DOHH2 (cell line): ENCODE measurements at regions not wholly inside any gene's neighbourhood (a gene's known extent, or its start where the extent isn't known, plus 50 kb on each side); places are given as distances from the start of the nearest gene placed in this dataset.

Experiments used
- H3F3A ChIP-seq: fragments of 200-600 bp; sonication (generic), shearing (Covaris generic); 2 replicates; pipeline ENCODE4 v1.6.0; 2016; ENCODE audit warnings: antibody characterized with exemption, mild to moderate bottlenecking; ENCODE audit not compliant: control insufficient read depth, insufficient read depth
- H3K27ac ChIP-seq: fragments of 200-600 bp; sonication (generic); 2 replicates; pipeline ENCODE4 v1.5.1; 2014; ENCODE audit warnings: low read depth, mild to moderate bottlenecking, low read length, moderate library complexity
- H3K27me3 ChIP-seq: fragments of 200-600 bp; sonication (generic); 2 replicates; pipeline ENCODE4 v1.6.1; 2014; ENCODE audit warnings: mild to moderate bottlenecking, low read length, mixed read lengths; ENCODE audit not compliant: control insufficient read depth
- H3K36me3 ChIP-seq: fragments of 200-600 bp; sonication (generic); 2 replicates; pipeline ENCODE4 v1.6.1; 2014; ENCODE audit warnings: mild to moderate bottlenecking, low read length, moderate library complexity, mixed read lengths; ENCODE audit not compliant: control insufficient read depth
- H3K4me1 ChIP-seq: fragments of 200-600 bp; sonication (generic); 2 replicates; pipeline ENCODE4 v1.6.1; 2014; ENCODE audit warnings: mild to moderate bottlenecking, low read length, mixed read lengths; ENCODE audit not compliant: control insufficient read depth
- H3K4me2 ChIP-seq: fragments of 200-600 bp; sonication (generic); 2 replicates; pipeline ENCODE4 v1.6.0; 2014; ENCODE audit warnings: mild to moderate bottlenecking, low read length, moderate library complexity
- H3K4me3 ChIP-seq: fragments of 200-600 bp; sonication (generic); 2 replicates; pipeline ENCODE4 v1.5.1; 2014; ENCODE audit warnings: mild to moderate bottlenecking, low read length, mixed read lengths
- H3K79me2 ChIP-seq: fragments of 200-600 bp; sonication (generic); 2 replicates; pipeline ENCODE4 v1.6.1; 2014; ENCODE audit warnings: mild to moderate bottlenecking, low read length, mixed read lengths; ENCODE audit not compliant: control insufficient read depth
- H3K9me2 ChIP-seq: fragments of 200-600 bp; sonication (generic); replicated peaks from 2 replicates; pipeline ENCODE4 v1.6.1; 2014; ENCODE audit warnings: mild to moderate bottlenecking, low read length, mixed read lengths; ENCODE audit not compliant: control insufficient read depth
- H3K9me3 ChIP-seq: fragments of 200-600 bp; sonication (generic); 2 replicates; pipeline ENCODE4 v1.6.1; 2014; ENCODE audit warnings: antibody characterized with exemption, low read length, mixed read lengths; ENCODE audit not compliant: control insufficient read depth, insufficient read depth
- H4K20me1 ChIP-seq: fragments of 200-600 bp; sonication (generic); 2 replicates; pipeline ENCODE4 v1.6.0; 2014; ENCODE audit warnings: low read depth, mild to moderate bottlenecking, antibody characterized with exemption, low read length, moderate library complexity; ENCODE audit not compliant: control insufficient read depth, insufficient read depth
- EZH2phosphoT487 ChIP-seq: fragments of 200-600 bp; sonication (generic); IDR thresholded peaks from 2 replicates; pipeline ENCODE4 v1.6.1; 2017; ENCODE audit warnings: borderline replicate concordance, mild to moderate bottlenecking, antibody characterized with exemption, low read length, moderate library complexity, mixed read lengths
- TF ChIP-seq, protein P1 (sequence below): fragments of 200-600 bp; sonication (generic); IDR thresholded peaks from one replicate; pipeline ENCODE4 v1.5.1; 2014; ENCODE audit warnings: antibody characterized with exemption, mild to moderate bottlenecking, low read depth, low read length; ENCODE audit not compliant: poor library complexity, severe bottlenecking

DNA sequence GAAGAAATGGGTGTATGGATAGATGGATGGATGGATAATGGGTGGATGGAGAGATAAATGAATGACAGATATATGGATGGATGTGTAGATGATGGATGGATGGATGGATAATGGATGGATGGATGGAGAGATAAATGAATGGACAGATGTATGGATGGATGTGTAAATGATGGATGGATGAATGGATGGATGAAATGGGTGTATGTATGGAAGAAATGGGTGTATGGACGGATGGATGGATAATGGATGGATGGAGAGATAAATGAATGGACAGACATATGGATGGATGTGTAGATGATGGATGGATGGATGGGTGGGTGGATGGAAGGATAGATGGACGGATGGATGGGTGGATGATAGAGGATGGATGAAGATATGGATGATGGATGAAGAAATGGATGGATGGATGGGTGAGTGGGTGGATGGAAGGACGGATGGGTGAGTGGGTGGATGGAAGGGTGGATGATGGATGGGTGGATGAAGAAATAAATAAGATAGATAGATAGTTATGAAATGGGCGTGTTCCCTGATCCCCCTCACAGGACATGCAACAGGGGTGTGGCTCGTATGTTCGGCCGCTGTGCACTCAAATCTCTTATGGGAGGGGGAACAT is 91.1 kb upstream of the NKX1-1 start:
- H3K4me3 ChIP-seq, result no peak overlapping the region
- H3K27me3 ChIP-seq, result no peaks in the 10 kb centered on the region
- no peak overlapping the region for H3K27ac ChIP-seq
- no peaks in the 10 kb centered on the region for H3K9me2 ChIP-seq
- no peak overlapping the region for H3K4me2 ChIP-seq
- H3F3A ChIP-seq, result no peaks in the 10 kb centered on the region
- no peaks in the 10 kb centered on the region for H4K20me1 ChIP-seq
- TF ChIP-seq EZH2phosphoT487, result no peak
- TF ChIP-seq, protein P1, sequence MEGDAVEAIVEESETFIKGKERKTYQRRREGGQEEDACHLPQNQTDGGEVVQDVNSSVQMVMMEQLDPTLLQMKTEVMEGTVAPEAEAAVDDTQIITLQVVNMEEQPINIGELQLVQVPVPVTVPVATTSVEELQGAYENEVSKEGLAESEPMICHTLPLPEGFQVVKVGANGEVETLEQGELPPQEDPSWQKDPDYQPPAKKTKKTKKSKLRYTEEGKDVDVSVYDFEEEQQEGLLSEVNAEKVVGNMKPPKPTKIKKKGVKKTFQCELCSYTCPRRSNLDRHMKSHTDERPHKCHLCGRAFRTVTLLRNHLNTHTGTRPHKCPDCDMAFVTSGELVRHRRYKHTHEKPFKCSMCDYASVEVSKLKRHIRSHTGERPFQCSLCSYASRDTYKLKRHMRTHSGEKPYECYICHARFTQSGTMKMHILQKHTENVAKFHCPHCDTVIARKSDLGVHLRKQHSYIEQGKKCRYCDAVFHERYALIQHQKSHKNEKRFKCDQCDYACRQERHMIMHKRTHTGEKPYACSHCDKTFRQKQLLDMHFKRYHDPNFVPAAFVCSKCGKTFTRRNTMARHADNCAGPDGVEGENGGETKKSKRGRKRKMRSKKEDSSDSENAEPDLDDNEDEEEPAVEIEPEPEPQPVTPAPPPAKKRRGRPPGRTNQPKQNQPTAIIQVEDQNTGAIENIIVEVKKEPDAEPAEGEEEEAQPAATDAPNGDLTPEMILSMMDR, result no peak
- H3K36me3 ChIP-seq, result no peaks in the 10 kb centered on the region
- H3K9me3 ChIP-seq, result no peaks in the 10 kb centered on the region
- H3K79me2 ChIP-seq, result no peaks in the 10 kb centered on the region
- no peaks in the 10 kb centered on the region for H3K4me1 ChIP-seq

DNA sequence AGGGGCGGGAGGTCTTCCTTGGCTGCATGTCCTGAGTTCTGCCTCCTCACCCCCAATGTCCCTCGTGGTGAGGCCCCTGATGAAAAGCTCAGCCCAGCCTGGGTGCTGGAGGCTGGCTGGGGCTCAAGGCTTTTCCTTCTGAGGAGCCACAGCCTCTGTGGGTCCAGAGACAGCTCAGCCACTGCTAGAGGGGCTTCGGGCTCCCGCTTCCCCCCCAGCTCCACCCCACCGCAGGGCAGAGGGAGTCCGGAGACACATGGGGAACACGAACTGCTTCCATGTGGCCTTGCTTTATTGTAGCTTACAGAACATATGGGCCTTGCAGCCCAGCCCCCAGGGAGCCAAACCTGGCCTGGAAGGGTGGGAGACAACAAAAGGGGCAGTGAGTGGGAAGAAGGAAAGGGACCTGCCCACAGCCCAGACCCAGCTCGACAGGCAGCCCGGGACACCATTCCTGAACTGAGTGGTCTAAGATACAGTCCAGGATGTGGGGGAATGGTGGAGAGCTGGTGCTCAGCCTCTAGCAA is 89.9 kb upstream of the NKX1-1 start:
- no peaks in the 10 kb centered on the region for H3K9me2 ChIP-seq
- H3F3A ChIP-seq, result no peaks in the 10 kb centered on the region
- no peaks in the 10 kb centered on the region for H3K27me3 ChIP-seq
- no peak overlapping the region for H3K27ac ChIP-seq
- no peaks in the 10 kb centered on the region for H3K9me3 ChIP-seq
- H3K4me2 ChIP-seq, result no peak overlapping the region
- H3K4me1 ChIP-seq, result no peaks in the 10 kb centered on the region
- H4K20me1 ChIP-seq, result no peaks in the 10 kb centered on the region
- no peak overlapping the region for H3K4me3 ChIP-seq
- no peaks in the 10 kb centered on the region for H3K79me2 ChIP-seq
- TF ChIP-seq, protein P1, result no peak
- no peaks in the 10 kb centered on the region for H3K36me3 ChIP-seq

DNA sequence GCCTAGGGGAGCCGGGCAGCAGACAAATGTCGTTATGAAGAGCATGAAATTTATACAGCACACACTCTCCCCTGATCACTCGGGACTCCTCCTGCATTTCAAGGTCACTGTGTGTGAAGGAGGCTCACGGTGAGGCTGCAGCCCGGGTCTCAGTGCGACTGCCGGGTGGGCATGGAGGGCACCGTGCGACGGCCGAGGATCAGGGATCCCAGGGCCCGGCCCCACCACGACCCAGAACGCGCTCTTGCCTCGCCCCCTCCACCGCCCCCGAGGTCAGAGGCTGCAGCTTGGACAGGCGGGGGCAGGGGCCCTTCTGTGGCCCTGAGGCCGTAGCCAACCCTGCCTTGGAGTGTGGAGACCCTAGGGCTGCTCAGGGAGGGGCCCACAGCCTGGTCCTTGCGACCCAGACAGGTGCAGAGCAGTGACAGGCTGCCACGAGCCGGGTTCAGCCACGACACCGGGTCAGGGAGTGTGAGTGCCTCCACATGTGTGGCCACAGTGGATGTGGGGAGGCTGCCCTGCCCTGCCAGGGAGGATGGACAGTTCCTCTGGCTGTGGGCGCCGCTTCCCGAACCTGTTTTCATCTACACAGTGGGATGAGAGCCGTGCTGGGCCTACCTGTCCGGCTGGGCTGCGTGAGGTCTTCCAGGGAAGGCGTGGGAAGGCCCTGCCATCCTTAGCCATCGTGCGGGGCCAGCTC is 89.3 kb upstream of the NKX1-1 start:
- H3K36me3 ChIP-seq, result no peaks in the 10 kb centered on the region
- no peaks in the 10 kb centered on the region for H4K20me1 ChIP-seq
- H3K9me3 ChIP-seq, result peaks cover 3% of the 10 kb centered on the region; the same call in 1 of the 2 replicates
- H3K4me2 ChIP-seq, result no peak overlapping the region
- H3K27me3 ChIP-seq, result no peaks in the 10 kb centered on the region
- no peaks in the 10 kb centered on the region for H3K4me1 ChIP-seq
- H3K79me2 ChIP-seq, result no peaks in the 10 kb centered on the region
- no peak overlapping the region for H3K4me3 ChIP-seq
- no peak for TF ChIP-seq EZH2phosphoT487
- no peaks in the 10 kb centered on the region for H3F3A ChIP-seq
- H3K27ac ChIP-seq, result no peak overlapping the region
- no peaks in the 10 kb centered on the region for H3K9me2 ChIP-seq
